HG02571 (cell line): ENCODE measurements at regions not wholly inside any gene's neighbourhood (a gene's known extent, or its start where the extent isn't known, plus 50 kb on each side); places are given as distances from the start of the nearest gene placed in this dataset.
"Not testable (repeated sequence)": the region's sequence is repeated elsewhere in the genome, so short reads cannot be mapped to it uniquely, and the experiment has no call there.

Experiments used
- ATAC-seq: cut with Tn5 transposase; IDR thresholded peaks from one replicate; pipeline ENCODE4 v1.9.1; 2021; ENCODE audit warnings: mild to moderate bottlenecking, moderate library complexity; ENCODE audit not compliant: unreplicated experiment

GRCh38 chr2:175777337-175777736 lies 224.7 kb downstream of the LNPK start:
- ATAC-seq: not testable (repeated sequence)

DNA sequence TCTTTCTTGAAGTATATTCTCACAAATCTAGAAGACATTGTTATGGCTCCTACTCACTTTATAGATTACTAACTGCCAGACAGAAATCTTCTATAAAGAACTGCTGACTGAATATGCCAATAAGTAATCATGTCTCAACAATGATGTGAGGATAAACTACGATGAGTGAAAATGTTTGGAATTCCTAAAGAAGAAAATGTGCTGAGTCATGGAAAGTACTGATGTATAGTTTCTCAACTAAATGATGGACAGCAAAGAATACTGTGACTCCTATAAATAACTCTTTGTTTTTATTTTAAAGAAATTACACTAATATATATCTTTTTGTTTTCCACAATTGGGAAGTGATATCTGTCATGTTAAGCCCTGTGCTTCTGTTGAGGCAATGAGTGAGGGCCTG lies 232.9 kb downstream of the LNPK start:
- ATAC-seq: no peak

- ATAC-seq: no peak
These were observed 235.2 kb downstream of the LNPK start for GRCh38 chr2:175766880-175767279.

- no peak for ATAC-seq
These were observed 246.2 kb downstream of the LNPK start for GRCh38 chr2:175755656-175756386.

- no peak for ATAC-seq
These were observed 246.9 kb downstream of the LNPK start for GRCh38 chr2:175755169-175755568.

GRCh38 chr2:175750195-175750594 lies 251.9 kb downstream of the LNPK start:
- no peak for ATAC-seq

GRCh38 chr2:175745911-175746310 lies 256.2 kb downstream of the LNPK start:
- ATAC-seq: no peak

DNA sequence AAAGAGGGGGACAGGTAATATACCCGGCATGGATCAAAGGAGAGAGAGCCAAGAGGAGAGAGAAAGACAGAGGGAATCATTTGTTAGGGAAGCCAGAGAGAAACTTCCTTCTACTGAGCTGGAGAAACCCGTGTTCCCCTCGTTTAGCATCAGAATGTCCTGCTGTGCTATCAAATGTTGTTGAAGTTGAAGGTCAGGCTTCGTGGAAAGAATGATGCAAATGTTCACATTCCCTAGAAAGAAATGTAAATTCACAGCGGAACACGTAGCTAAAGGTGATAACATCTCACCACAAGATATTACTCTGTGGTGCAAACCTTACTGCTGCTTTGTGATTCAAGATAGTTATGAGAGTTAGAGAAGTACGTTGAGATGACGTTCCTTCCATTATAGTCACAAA lies 258.1 kb downstream of the LNPK start:
- no peak for ATAC-seq

DNA sequence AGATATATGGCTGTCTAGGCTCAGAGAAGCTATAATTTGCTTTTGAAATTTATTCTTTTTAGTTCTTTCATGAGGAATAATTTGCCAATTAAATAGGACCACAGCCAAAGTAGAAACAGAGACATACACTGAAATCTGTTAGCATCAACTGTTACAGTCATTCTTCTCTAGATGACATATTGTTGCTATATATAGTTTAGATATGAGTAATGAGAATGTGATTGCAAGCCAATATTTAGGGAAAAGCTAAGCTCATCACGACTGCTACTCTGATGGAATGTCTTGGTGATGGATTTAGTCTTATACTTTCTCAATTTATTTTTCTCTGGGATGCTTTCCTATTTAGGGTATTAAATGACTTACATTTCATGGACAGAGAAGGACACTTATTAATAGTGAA lies 259.1 kb downstream of the LNPK start:
- no peak for ATAC-seq

- ATAC-seq: no peak
These were observed 259.7 kb downstream of the LNPK start for GRCh38 chr2:175742367-175742766.

DNA sequence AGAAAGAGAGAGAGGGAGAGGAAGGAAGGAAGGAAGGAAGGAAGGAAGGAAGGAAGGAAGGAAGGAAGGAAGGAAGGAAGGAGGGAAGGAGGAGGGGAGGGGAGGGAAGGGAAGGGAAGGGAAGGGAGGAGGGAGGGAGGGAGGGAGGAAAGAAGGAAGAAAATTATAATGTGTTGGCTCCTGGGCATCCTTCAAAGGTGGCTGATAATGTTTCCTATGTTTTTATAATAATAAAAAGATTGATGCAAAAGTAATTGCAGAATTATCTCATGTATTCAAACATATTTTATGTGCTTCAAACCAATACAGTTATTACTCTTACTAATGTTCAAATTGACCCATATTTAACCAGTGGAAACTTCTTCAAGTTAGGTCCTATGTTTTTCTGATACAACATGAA lies 260.9 kb downstream of the LNPK start:
- ATAC-seq: no peak

DNA sequence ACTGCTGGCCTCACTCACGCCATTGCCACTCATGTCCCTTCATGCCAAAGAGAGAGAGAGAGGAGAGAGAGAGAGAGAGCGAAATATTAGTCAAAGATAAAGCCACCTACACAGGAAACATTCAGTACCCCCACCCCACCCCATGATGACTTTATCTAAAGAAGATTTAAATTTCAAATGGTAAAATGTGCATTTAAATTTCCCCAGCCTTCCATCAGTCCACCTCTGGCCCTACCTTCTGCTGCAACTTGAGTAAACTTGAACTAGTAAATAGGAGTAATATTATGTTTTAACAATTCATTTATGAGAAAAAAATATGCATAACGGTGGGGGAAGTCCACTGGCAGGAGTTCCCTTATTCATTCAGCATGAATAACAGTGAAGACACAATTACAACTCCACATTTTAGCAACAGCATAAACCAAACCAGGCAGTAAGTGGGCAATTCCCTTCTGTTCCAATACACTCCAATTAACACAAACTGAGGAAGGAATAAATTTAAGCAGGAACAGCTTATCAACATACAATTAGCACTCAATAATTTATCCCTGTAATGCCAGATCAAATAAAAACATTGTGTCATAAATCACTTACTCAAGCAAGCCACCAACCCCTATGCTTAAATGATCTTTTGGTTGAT lies 264.2 kb downstream of the LNPK start:
- no peak for ATAC-seq

DNA sequence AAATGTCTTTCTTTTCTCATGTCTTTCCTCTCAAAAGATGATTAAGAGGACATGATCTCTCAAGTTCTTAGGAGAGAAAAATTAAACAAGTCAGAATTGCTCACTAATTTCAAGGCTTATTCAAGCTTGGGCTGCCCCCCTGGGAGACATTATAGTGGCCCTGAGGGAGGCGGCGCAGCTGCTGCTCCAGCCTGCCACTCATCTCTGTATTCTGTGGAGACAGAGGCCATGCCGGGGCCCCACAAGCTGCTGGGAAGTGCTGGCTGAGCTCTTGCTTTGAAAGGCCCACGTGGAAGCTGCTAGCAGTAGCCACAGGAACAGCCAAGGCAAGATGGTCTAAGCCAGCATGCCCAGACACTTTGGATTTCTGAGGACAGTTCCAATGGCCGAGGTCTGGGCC lies 267.4 kb downstream of the LNPK start:
- no peak for ATAC-seq

DNA sequence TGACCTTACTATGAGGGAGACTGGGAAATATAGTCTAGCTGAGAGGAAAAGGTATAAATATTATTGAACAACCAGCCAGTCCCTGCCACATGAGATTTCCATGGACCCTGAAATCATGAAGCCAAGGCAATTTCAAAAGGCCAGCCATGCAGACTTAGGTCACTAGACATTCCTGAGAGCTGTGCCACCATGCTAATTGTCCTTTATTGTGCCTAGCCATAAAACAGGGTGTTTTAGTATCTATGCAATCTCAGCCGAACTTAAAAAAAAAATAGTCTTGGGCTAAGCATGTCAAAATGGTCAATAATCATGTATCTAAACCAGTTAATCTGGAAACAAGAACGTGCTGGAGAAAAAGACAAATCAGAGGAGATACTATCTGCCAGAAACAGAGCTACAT lies 269.5 kb downstream of the LNPK start:
- no peak for ATAC-seq

GRCh38 chr2:175730050-175730449 lies 272.0 kb downstream of the LNPK start:
- ATAC-seq: no peak

GRCh38 chr2:175729049-175729706 lies 272.9 kb downstream of the LNPK start:
- ATAC-seq: no peak

DNA sequence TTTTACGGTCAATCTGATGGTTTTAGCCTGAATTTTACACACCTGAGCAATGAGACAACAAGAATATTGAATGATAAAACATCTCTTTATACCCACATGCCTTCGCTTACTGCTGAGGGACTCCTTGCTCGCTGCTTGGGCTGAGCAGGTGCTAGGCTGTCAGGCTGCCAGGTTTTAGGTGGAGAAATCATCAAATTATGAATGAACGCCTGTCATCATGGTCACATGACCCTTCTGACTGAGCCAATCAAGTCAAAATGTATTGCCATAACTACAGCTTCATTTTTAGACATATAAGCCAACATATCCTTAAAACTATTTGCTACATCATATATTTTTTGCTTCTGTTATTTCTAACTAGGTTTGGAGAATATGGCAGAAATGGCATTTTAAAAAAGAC lies 274.0 kb downstream of the LNPK start:
- no peak for ATAC-seq

DNA sequence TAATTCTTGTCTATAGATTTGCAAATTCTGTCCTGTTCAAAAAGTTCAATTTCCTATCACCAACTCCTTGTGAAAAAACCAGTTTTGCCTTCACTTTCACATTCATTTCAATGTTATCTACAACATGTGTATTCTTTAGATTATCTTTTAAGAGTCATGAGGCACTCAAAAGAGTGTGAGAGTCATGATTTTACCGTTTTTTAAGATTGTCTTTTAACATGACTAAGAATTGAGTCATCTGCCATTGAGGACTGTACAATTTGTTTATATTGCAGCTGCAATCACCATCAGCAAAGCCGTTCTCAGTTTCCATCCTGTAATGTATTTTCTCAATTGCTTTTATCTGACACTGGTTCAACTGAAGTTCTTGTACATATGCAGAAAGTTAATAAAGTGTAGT lies 275.8 kb downstream of the LNPK start:
- no peak for ATAC-seq

- no peak for ATAC-seq
These were observed 292.8 kb downstream of the LNPK start for GRCh38 chr2:175709248-175709647.

- no peak for ATAC-seq
These were observed 294.7 kb downstream of the LNPK start for GRCh38 chr2:175707322-175707721.

- ATAC-seq: not testable (repeated sequence)
These were observed 297.5 kb downstream of the LNPK start for GRCh38 chr2:175704568-175704967.

DNA sequence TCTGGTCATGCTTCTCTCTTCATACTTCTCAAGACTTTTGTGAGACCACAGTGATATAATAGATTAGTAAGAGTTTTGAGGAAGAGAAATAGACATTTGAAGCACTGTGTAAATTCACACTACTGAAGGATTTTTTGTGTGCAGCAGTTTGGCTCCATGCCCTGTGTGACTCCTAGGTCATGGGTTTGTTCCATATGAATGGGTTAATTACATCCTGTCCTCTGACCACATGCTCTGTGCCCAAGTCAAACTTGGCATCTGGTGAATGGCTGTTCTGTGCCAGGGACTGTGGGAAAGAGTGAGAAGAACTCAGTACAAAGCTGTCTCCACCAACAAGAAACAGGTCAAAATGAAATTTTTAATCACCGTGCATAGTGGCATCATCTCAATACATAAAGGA lies 304.0 kb downstream of the LNPK start:
- no peak for ATAC-seq
